ENCODE measurements at regions not wholly inside any gene's neighbourhood (a gene's known extent, or its start where the extent isn't known, plus 50 kb on each side); places are given as distances from the start of the nearest gene placed in this dataset.

DNA sequence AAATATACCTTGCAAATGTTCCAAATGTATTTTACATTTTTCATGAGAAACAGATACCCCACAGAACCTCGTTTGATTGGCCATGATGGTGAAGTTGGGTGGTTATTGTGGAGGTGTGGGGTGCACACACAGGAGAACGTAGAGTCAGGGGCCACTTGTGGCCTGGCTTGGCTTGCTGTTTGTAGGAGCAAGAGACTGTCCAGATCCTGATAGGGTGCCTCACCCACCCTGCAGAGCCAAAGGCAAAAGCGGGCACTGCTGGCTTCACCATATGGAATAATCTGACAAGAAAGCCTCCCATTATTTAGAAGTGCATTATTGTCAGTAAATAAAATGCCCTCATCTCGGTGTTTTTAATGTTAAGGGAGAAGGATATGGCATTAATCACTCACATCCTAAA lies 330.2 kb downstream of the TEX29 start:
- Histone ChIP-seq H2BK20ac (ENCODE audit: low read depth, low read length, poor library complexity, severe bottlenecking) (no peak overlapping the region), H2AK5ac (ENCODE audit: insufficient read length, low read length) (no peak overlapping the region), H3K9ac (ENCODE audit: extremely low read depth, insufficient read length, low read length) (no peak overlapping the region), H3K23ac (ENCODE audit: insufficient read length, low read depth, low read length) (no peak overlapping the region), H2BK12ac (ENCODE audit: insufficient read length, low read depth, low read length) (no peak overlapping the region), H3K4ac (ENCODE audit: low read depth, low read length) (no peak overlapping the region), H4K91ac (ENCODE audit: insufficient read length, low read depth, low read length) (no peak overlapping the region), H3K4me2 (ENCODE audit: insufficient read depth, insufficient read length, low read length) (no peak overlapping the region), H3K23me2 (ENCODE audit: insufficient read length, low read depth, low read length, poor library complexity, severe bottlenecking) (no peaks in the 10 kb centered on the region), H3K27ac (ENCODE audit: insufficient read length, low read depth, low read length) (no peak overlapping the region), H3K27me3 (ENCODE audit: insufficient read depth, low read length) (no peaks in the 10 kb centered on the region), H3K14ac (ENCODE audit: insufficient read depth, low read length) (no peak overlapping the region), H3K56ac (ENCODE audit: insufficient read length, low read depth, low read length) (no peak overlapping the region), H4K8ac (replicated peaks; ENCODE audit: insufficient read length, low read depth, low read length) (no peak overlapping the region), H2BK15ac (ENCODE audit: low read depth, low read length) (no peak overlapping the region), H3K4me1 (ENCODE audit: insufficient read depth, low read length) (no peaks in the 10 kb centered on the region), H4K20me1 (ENCODE audit: control insufficient read depth, insufficient read depth, insufficient read length) (no peaks in the 10 kb centered on the region), H4K5ac (ENCODE audit: insufficient read length, low read depth, low read length) (no peak overlapping the region), H3K9me3 (ENCODE audit: control insufficient read depth, low read depth, low read length) (no peaks in the 10 kb centered on the region), H2BK5ac (ENCODE audit: insufficient read length, low read length) (no peak overlapping the region), H3T11ph (ENCODE audit: low read length) (no peak overlapping the region), H2AFZ (ENCODE audit: low read length) (no peak overlapping the region), H3K79me2 (ENCODE audit: insufficient read depth, low read length) (no peaks in the 10 kb centered on the region), H3K79me1 (ENCODE audit: insufficient read depth, low read depth, low read length, poor library complexity, severe bottlenecking) (no peaks in the 10 kb centered on the region), H2BK120ac (ENCODE audit: low read depth, low read length, poor library complexity, severe bottlenecking) (no peak overlapping the region), H3K18ac (ENCODE audit: insufficient read length, low read depth, low read length) (no peak overlapping the region)
- Mint-ChIP-seq H3K4me1 (peaks cover 0 to 7% of the 10 kb centered on the region in 2 experiments; a peak in 2 of 4 replicates), H3K27ac (no peak overlapping the region), H3K27me3 (ENCODE audit: low read depth) (peaks cover 18% of the 10 kb centered on the region), H3K9me3 (no peaks in the 10 kb centered on the region), H3K4me3 (no peak overlapping the region; a peak in 1 of 5 replicates), H3K36me3 (ENCODE audit: insufficient read depth in 1 of 3, low read depth in 3 of 3) (no peaks in the 10 kb centered on the region)
- no CpG with 5 or more reads among the region's 4 CpGs for WGBS (ENCODE audit: extremely low coverage, insufficient read length, low lambda C conversion rate)
- TF ChIP-seq, protein P1, sequence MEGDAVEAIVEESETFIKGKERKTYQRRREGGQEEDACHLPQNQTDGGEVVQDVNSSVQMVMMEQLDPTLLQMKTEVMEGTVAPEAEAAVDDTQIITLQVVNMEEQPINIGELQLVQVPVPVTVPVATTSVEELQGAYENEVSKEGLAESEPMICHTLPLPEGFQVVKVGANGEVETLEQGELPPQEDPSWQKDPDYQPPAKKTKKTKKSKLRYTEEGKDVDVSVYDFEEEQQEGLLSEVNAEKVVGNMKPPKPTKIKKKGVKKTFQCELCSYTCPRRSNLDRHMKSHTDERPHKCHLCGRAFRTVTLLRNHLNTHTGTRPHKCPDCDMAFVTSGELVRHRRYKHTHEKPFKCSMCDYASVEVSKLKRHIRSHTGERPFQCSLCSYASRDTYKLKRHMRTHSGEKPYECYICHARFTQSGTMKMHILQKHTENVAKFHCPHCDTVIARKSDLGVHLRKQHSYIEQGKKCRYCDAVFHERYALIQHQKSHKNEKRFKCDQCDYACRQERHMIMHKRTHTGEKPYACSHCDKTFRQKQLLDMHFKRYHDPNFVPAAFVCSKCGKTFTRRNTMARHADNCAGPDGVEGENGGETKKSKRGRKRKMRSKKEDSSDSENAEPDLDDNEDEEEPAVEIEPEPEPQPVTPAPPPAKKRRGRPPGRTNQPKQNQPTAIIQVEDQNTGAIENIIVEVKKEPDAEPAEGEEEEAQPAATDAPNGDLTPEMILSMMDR (conservative IDR thresholded peaks at IDR 0.05), result no peak
- peak; percentile 2 for DNase-seq
